HG02870 (cell line): ENCODE measurements at regions not wholly inside any gene's neighbourhood (a gene's known extent, or its start where the extent isn't known, plus 50 kb on each side); places are given as distances from the start of the nearest gene placed in this dataset.
"Not testable (repeated sequence)": the region's sequence is repeated elsewhere in the genome, so short reads cannot be mapped to it uniquely, and the experiment has no call there.

Experiments
- ATAC-seq: cut with Tn5 transposase; IDR thresholded peaks from one replicate; pipeline ENCODE4 v1.9.1; 2021; ENCODE audit warnings: mild to moderate bottlenecking, moderate library complexity; ENCODE audit not compliant: unreplicated experiment

- not testable (repeated sequence) for ATAC-seq
Measured at GRCh38 chr2:16415861-16416260, 249.8 kb downstream of the CYRIA start.

- no peak for ATAC-seq
Measured at GRCh38 chr2:16413947-16414346, 251.7 kb downstream of the CYRIA start.

- ATAC-seq = no peak
Measured at GRCh38 chr2:16413285-16413684, 252.3 kb downstream of the CYRIA start.

- ATAC-seq = no peak
Measured at GRCh38 chr2:16412321-16413030, 253.2 kb downstream of the CYRIA start.

GRCh38 chr2:16411788-16412187 is 253.8 kb downstream of the CYRIA start:
- no peak for ATAC-seq

GRCh38 chr2:16409849-16410248 is 255.8 kb downstream of the CYRIA start:
- ATAC-seq = no peak

- no peak for ATAC-seq
Measured at GRCh38 chr2:16409006-16409390, 256.6 kb downstream of the CYRIA start.

- ATAC-seq = no peak
Measured at GRCh38 chr2:16408331-16409005, 257.2 kb downstream of the CYRIA start.

GRCh38 chr2:16407358-16407757 is 258.3 kb downstream of the CYRIA start:
- ATAC-seq = no peak

GRCh38 chr2:16406496-16407289 is 258.9 kb downstream of the CYRIA start:
- no peak for ATAC-seq

- no peak for ATAC-seq
Measured at GRCh38 chr2:16405551-16405950, 260.1 kb downstream of the CYRIA start.

- ATAC-seq = no peak
Measured at GRCh38 chr2:16404551-16405300, 260.9 kb downstream of the CYRIA start.

GRCh38 chr2:16404146-16404545 is 261.5 kb downstream of the CYRIA start:
- ATAC-seq = no peak

GRCh38 chr2:16402891-16403290 is 262.7 kb downstream of the CYRIA start:
- no peak for ATAC-seq

- ATAC-seq = no peak
Measured at GRCh38 chr2:16401761-16402300, 263.8 kb downstream of the CYRIA start.

GRCh38 chr2:16400127-16400623 is 265.5 kb downstream of the CYRIA start:
- no peak for ATAC-seq

GRCh38 chr2:16398486-16399043 is 267.1 kb downstream of the CYRIA start:
- ATAC-seq = no peak

- ATAC-seq = no peak
Measured at GRCh38 chr2:16397681-16398475, 267.8 kb downstream of the CYRIA start.

GRCh38 chr2:16396986-16397385 is 268.6 kb downstream of the CYRIA start:
- ATAC-seq = no peak
